ENCODE measurements at regions not wholly inside any gene's neighbourhood (a gene's known extent, or its start where the extent isn't known, plus 50 kb on each side); places are given as distances from the start of the nearest gene placed in this dataset.

DNA sequence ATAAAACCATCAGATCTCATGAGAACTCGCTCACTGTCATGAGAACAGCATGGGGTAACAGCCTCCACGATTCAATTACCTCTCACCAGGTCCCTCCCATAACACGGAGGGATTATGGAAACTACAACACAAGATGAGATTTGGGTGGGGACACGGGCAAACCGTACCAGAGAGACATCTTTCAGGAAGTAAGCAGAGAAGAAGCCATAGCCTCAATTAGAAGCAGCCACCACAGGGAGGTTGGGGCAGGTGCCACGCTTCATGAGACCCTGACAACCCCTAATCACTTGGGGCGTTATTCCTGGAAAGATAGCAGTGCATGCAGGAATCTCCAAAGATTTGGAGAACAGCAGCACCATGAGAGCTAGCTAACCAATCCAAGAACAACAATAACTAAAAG, 52.9 kb upstream of the SIRPG start:
- DNase-seq: no peak

DNA sequence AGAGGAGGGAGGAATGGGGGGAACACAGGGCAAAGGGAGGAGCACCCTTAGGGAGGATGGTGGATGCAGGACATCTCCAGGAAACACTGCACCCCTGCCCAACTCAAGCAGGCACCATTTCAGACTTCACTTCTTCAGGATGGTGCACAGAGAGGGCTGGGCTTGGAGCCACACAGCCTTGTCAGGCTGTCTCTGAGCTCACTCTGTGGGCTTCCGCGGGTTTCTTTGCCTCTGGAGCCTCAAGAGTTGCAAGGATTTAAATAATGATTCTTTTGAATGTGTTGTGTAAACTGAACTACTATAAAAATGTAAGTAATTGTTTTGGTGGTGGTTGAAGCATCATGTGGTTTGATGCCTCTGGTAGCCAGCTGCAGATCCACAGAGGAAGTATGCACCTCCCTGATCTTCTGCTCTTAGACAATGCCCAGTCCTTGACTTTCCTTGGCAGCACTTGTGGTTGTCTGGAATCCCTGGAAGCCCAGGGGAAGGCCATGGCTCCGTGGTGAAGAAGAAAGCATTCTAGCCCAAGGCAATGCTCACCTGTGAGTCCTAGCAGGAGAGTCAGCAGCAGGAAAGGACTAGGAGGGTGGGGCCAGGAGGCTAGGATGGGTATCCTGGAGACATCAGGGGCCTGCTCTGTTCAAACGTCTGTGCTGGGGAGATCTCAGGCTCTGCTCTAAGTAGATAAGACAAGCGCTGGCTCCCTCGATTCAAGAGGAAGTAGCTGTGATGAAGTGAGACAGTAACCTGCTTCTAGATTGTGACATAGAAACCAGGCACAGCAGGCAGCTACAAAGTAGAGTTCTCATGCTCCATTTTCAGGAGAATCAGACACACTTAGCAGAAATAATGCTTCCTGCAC, 50.2 kb upstream of the SIRPG start:
- DNase-seq: no peak
